Nephron progenitor cell (in vitro differentiated cells): ENCODE measurements at regions not wholly inside any gene's neighbourhood (a gene's known extent, or its start where the extent isn't known, plus 50 kb on each side); places are given as distances from the start of the nearest gene placed in this dataset.

Experiments
- DNase-seq: peaks from one replicate; pipeline ENCODE4 v3.0.0; 2021
- H3K27ac Mint-ChIP-seq: 2 replicates; pipeline ENCODE4 v1.8.0; 2021; ENCODE audit warnings: mild to moderate bottlenecking, moderate library complexity, mixed read lengths
- H3K27me3 Mint-ChIP-seq: 2 replicates; pipeline ENCODE4 v1.8.0; 2021; ENCODE audit warnings: mild to moderate bottlenecking, low read depth, mixed read lengths; ENCODE audit not compliant: poor library complexity
- H3K36me3 Mint-ChIP-seq: 2 replicates; pipeline ENCODE4 v1.8.0; 2021; ENCODE audit warnings: low read depth, mixed read lengths
- H3K4me1 Mint-ChIP-seq: 2 replicates; pipeline ENCODE4 v1.8.0; 2021; ENCODE audit warnings: mixed read lengths
- H3K4me3 Mint-ChIP-seq: 2 replicates; pipeline ENCODE4 v1.8.0; 2021; ENCODE audit warnings: mild to moderate bottlenecking, moderate library complexity, mixed read lengths
- H3K9me3 Mint-ChIP-seq: 2 replicates; pipeline ENCODE4 v1.8.0; 2021; ENCODE audit warnings: mild to moderate bottlenecking, moderate library complexity, mixed read lengths
- CTCF ChIP-seq: fragments of 200-600 bp; sonication (generic); IDR thresholded peaks from 2 replicates; pipeline ENCODE4 v1.5.0; 2021; ENCODE audit warnings: antibody characterized with exemption

DNA sequence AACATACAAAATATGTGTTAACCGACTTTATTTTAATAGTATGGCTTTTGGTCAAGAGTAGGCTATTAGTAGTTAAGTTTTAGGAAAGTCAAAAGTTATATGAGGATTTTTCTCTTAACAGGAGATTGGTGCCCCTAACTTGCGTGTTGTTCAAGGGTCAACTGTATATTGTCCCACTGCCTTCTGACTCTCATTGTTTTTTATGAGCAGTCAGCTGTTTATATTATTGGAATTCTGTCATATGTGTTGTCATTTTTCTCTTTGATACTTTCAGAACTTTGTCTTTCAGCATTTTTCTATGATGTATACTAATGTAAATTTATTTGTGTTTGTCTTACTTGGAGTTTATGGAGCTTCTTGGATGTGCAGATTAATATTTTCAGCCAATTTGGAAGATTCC, 142.1 kb upstream of the CMC1 start:
- H3K4me3 Mint-ChIP-seq = no peak overlapping the region
- H3K27me3 Mint-ChIP-seq = no peaks in the 10 kb centered on the region
- peaks cover 37% of the 10 kb centered on the region for H3K9me3 Mint-ChIP-seq
- peaks cover 11% of the 10 kb centered on the region for H3K36me3 Mint-ChIP-seq
- H3K4me1 Mint-ChIP-seq = no peaks in the 10 kb centered on the region
- no peak for DNase-seq
- no peak for TF ChIP-seq CTCF
- H3K27ac Mint-ChIP-seq = no peak overlapping the region

DNA sequence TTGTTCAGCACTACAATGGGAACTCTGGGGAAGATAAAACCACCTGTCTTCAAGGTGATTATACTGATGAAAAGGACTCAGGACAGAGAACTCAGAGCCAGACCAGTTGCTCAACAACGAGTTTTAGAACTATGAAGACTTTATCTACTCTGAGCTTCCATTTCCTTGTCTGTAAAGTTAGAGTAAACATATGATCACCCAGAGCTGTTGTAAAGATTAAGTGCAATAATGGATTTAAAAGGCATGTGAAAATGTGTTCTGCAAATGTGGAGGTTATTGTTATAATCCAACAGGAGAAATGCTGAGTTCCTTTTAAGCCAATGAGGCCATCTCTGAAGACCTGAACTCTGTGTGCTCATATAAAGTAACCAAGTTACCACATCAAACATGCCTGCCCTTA, 139.7 kb upstream of the CMC1 start:
- Mint-ChIP-seq H3K36me3 (peaks cover 11% of the 10 kb centered on the region), H3K4me1 (no peaks in the 10 kb centered on the region), H3K27ac (no peak overlapping the region), H3K4me3 (no peak overlapping the region), H3K9me3 (peaks cover 28% of the 10 kb centered on the region), H3K27me3 (no peaks in the 10 kb centered on the region)
- TF ChIP-seq CTCF = no peak
- no peak for DNase-seq

DNA sequence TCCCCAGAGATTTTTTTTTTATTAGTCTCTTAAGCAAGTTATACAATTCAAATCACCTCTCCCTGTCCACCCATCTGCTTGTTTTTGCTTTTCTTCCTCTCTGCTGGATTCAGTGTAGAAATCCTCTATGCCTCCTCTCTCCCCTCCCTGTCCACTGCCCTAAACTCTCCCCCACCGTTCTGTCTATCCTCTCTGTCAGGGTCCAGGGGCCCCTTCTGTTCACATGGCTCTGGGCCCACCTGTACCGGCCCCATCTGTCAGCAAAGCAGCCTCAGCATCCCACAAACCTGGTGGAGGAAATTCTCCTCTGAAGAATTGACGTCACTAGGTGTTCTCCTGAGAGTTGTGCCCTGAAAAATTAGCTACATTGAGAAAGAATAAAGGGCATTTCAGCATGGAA, 137.6 kb upstream of the CMC1 start:
- DNase-seq = no peak
- H3K27me3 Mint-ChIP-seq = no peaks in the 10 kb centered on the region
- H3K4me3 Mint-ChIP-seq = no peak overlapping the region
- no peak for TF ChIP-seq CTCF
- peaks cover 23% of the 10 kb centered on the region for H3K9me3 Mint-ChIP-seq
- no peaks in the 10 kb centered on the region for H3K4me1 Mint-ChIP-seq
- H3K27ac Mint-ChIP-seq = no peak overlapping the region
- peaks cover 11% of the 10 kb centered on the region for H3K36me3 Mint-ChIP-seq

DNA sequence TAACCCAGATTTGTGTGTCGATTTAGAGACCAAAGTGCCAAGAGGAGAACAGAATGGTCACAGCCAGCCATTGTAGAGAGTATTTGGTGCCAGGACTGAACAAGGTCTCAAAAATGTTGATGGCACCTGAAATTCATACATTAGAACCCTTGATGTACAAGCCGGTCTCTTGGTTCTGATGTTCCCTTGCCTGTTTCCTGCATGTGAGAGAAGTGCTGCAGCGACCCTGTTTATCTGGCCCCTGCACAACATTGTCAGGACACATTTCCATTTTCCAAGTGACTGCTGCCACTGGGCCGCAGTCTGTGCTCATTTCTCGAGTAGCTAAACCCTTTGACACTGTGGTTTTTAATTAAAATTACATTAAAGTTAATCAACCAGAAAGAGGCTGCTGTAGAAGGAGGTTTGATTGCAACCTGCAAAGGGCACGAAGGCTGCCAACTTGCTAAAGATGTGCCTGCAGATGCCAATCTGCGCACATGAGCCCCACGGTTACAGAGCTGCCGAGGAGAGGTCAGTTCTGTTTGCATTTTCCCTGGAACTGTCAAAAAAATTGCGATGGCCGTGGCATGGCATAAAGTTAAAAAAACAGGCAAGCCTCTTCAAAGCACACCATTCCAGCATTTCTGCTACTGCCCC, 136.4 kb upstream of the CMC1 start:
- peaks cover 12% of the 10 kb centered on the region for H3K9me3 Mint-ChIP-seq
- no peak overlapping the region for H3K27ac Mint-ChIP-seq
- no peak for TF ChIP-seq CTCF
- no peak for DNase-seq
- no peaks in the 10 kb centered on the region for H3K27me3 Mint-ChIP-seq
- H3K36me3 Mint-ChIP-seq = peaks cover 4% of the 10 kb centered on the region
- no peak overlapping the region for H3K4me3 Mint-ChIP-seq
- H3K4me1 Mint-ChIP-seq = no peaks in the 10 kb centered on the region

DNA sequence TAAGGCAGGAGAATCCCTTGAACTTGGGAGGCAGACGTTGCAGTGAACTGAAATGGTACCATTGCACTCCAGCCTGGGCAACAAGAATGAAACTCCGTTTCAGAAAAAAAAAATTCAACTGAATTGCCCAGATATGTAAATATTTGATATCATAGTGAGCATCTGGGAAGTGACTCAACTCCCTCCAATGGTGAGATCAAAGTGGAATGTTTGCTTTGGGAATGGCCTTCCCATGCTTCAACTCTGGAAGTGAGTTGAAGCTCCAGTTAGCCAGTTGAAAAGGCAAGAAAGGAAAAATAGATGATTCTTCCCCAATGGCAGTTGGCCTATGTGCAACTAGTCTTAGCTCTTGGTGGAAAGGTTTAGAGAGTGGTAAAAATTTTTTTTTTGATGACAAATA, 131.6 kb upstream of the CMC1 start:
- Mint-ChIP-seq H3K36me3 (no peaks in the 10 kb centered on the region), H3K4me3 (no peak overlapping the region), H3K27me3 (peaks cover 2% of the 10 kb centered on the region), H3K4me1 (no peaks in the 10 kb centered on the region), H3K27ac (no peak overlapping the region), H3K9me3 (peaks cover 2% of the 10 kb centered on the region)
- TF ChIP-seq CTCF = no peak
- DNase-seq = no peak

DNA sequence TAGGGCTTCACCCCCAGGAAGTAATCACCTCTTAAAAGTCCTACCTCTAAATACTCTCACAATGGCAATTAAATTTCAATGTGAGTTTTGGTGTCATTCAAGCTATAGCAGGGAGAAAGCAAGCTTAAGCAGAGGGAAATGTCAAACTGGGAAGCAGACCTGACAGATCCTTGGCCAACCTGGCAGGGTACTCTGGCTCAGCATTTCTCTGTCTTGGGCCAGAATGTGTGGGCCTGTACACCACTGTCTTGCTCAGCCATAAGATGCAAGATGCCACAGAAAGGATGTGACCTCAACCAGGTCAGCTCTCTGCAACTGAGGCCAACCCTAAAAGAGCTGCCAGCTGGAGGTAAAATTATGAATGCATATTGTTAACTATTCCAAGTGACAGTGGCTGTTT, 130.6 kb upstream of the CMC1 start:
- Mint-ChIP-seq H3K4me3 (no peak overlapping the region), H3K36me3 (no peaks in the 10 kb centered on the region), H3K9me3 (peaks cover 4% of the 10 kb centered on the region), H3K4me1 (no peaks in the 10 kb centered on the region), H3K27ac (no peak overlapping the region), H3K27me3 (peaks cover 6% of the 10 kb centered on the region)
- TF ChIP-seq CTCF = no peak
- DNase-seq = no peak
